Activated CD8-positive, alpha-beta T cell treated with anti-CD3 and anti-CD28 coated beads for 36 hours (primary cell): ENCODE measurements at regions not wholly inside any gene's neighbourhood (a gene's known extent, or its start where the extent isn't known, plus 50 kb on each side); places are given as distances from the start of the nearest gene placed in this dataset.

Experiments used
- ATAC-seq: fragments of 200-7000 bp; cut with Tn5 transposase; one replicate; pipeline ENCODE4 v1.10.0; 2021; ENCODE audit warnings: mild to moderate bottlenecking, moderate library complexity
- CTCF ChIA-PET: fragments of 350-600 bp; sonication (Branson Sonifier 250); formaldehyde crosslinking; loops from one replicate; lab custom pipeline; 2021; ENCODE audit warnings: antibody characterized with exemption; lab: Charles Lee
- POLR2A ChIA-PET: fragments of 350-600 bp; sonication (Branson Sonifier 250); formaldehyde crosslinking; loops from one replicate; lab custom pipeline; 2021; ENCODE audit warnings: antibody characterized with exemption; lab: Charles Lee
- DNase-seq: peaks from one replicate; pipeline ENCODE4 v3.0.0-alpha.2; 2020
- H3K27ac Mint-ChIP-seq: one replicate; pipeline ENCODE4 v1.8.0; 2021; ENCODE audit warnings: mild to moderate bottlenecking, mixed read lengths
- H3K27me3 Mint-ChIP-seq: one replicate; pipeline ENCODE4 v1.8.0; 2021; ENCODE audit warnings: mixed read lengths
- H3K36me3 Mint-ChIP-seq: one replicate; pipeline ENCODE4 v1.8.0; 2021; ENCODE audit warnings: low read depth, mixed read lengths
- H3K4me1 Mint-ChIP-seq: one replicate; pipeline ENCODE4 v1.8.0; 2021; ENCODE audit warnings: low read depth, mixed read lengths
- H3K4me3 Mint-ChIP-seq: one replicate; pipeline ENCODE4 v1.8.0; 2021; ENCODE audit warnings: mild to moderate bottlenecking, moderate library complexity, mixed read lengths
- H3K9me3 Mint-ChIP-seq: one replicate; pipeline ENCODE4 v1.8.0; 2021; ENCODE audit warnings: mixed read lengths
- intact Hi-C: fragments of 100-400 bp; cut with micrococcal nuclease; formaldehyde crosslinking; loops from one replicate; pipeline ENCODE4 v1.10.0; 2022
- TF ChIP-seq, protein P1 (sequence below): fragments of 200-600 bp; IDR thresholded peaks from one replicate; pipeline ENCODE4 v1.8.0; 2022; ENCODE audit warnings: antibody characterized with exemption, mild to moderate bottlenecking

DNA sequence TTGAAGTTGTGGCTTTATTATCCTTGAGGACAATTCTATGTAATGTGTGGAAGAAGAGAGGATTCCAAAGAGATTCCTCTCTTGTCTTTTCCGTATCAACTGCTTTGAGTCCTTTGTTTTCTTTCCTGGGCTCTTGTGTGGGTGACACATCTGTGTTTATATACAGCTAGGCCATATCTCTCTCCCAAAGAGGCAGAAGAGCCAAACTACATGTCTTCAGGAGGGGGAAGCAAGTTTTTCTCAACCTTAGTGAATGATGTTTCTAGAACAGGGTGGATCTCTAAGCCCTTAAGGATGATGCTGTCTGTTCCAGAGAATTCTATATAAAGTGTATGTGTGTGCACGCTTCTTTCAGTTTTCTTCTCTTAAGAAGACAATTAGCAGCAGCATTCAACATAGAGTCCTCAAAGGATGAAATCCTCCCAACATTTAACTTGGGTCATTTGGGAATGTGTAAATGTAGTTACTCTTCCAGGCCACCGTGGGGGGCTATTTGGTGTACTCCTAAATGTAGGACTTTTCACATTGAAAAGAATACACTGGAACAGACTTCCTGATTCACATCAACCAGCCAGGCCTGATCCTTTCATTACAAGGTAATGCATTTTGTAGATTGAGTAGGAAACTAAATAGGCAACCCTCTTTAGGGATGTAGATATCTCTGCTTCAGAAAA is 92.8 kb upstream of the EEF1E1 start:
- CTCF ChIA-PET: interaction anchor here (1.6 to 2.5 kb wide), 2 partner anchors 11 to 24 kb away, joined by 3 to 10 read pairs; no protein-coding TSS in a partner anchor

GRCh38 chr6:8194490-8194889 is 92.1 kb upstream of the EEF1E1 start:
- POLR2A ChIA-PET: no interaction called here
- no peaks in the 10 kb centered on the region for H3K9me3 Mint-ChIP-seq
- no peak overlapping the region for H3K4me3 Mint-ChIP-seq
- no peak overlapping the region for H3K27ac Mint-ChIP-seq
- no peaks in the 10 kb centered on the region for H3K4me1 Mint-ChIP-seq
- H3K27me3 Mint-ChIP-seq: peaks cover 7% of the 10 kb centered on the region
- CTCF ChIA-PET: interaction anchor here (2.5 kb wide), 1 partner anchor 25 kb away, joined by 10 read pairs; no protein-coding TSS in a partner anchor
- DNase-seq: no peak
- no peak for ATAC-seq
- H3K36me3 Mint-ChIP-seq: no peaks in the 10 kb centered on the region
- TF ChIP-seq, protein P1, sequence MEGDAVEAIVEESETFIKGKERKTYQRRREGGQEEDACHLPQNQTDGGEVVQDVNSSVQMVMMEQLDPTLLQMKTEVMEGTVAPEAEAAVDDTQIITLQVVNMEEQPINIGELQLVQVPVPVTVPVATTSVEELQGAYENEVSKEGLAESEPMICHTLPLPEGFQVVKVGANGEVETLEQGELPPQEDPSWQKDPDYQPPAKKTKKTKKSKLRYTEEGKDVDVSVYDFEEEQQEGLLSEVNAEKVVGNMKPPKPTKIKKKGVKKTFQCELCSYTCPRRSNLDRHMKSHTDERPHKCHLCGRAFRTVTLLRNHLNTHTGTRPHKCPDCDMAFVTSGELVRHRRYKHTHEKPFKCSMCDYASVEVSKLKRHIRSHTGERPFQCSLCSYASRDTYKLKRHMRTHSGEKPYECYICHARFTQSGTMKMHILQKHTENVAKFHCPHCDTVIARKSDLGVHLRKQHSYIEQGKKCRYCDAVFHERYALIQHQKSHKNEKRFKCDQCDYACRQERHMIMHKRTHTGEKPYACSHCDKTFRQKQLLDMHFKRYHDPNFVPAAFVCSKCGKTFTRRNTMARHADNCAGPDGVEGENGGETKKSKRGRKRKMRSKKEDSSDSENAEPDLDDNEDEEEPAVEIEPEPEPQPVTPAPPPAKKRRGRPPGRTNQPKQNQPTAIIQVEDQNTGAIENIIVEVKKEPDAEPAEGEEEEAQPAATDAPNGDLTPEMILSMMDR: no peak
- intact Hi-C loops: no loop called here

More for the DNA sequence above, 92.8 kb upstream of the EEF1E1 start:
- TF ChIP-seq, protein P1: peak; percentile 36
- ATAC-seq (no peak), DNase-seq (no peak)
- Mint-ChIP-seq H3K27ac (no peak overlapping the region), H3K4me3 (no peak overlapping the region), H3K4me1 (no peaks in the 10 kb centered on the region), H3K9me3 (no peaks in the 10 kb centered on the region), H3K36me3 (no peaks in the 10 kb centered on the region), H3K27me3 (peaks cover 7% of the 10 kb centered on the region)
- POLR2A ChIA-PET: no interaction called here
- intact Hi-C loops: no loop called here

DNA sequence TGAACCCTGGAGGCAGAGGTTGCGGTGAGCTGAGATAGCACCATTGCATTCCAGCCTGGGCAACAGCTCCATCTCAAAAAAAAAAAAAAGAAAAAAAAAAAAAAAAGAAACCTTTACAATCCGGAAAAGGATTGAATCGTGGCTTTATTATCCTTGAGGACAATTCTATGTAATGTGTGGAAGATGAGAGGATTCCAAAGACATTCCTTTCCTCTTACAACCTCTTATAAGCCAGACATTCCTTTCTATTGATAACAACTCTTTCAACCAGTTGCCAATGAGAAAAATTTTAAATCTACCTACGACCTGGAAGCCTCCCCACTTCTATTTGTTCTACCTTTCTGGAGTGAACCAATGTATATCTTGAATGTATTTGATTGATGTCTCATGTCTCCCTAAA is 91.2 kb upstream of the EEF1E1 start:
- ATAC-seq: no peak
- POLR2A ChIA-PET: no interaction called here
- TF ChIP-seq, protein P1: no peak
- Mint-ChIP-seq H3K4me1 (no peaks in the 10 kb centered on the region), H3K36me3 (no peaks in the 10 kb centered on the region), H3K27me3 (peaks cover 6% of the 10 kb centered on the region), H3K27ac (no peak overlapping the region), H3K9me3 (no peaks in the 10 kb centered on the region), H3K4me3 (no peak overlapping the region)
- CTCF ChIA-PET: interaction anchor here (2.5 kb wide), 1 partner anchor 26 kb away, joined by 10 read pairs; no protein-coding TSS in a partner anchor
- intact Hi-C loops: no loop called here
- no peak for DNase-seq

GRCh38 chr6:8192597-8192996 is 90.2 kb upstream of the EEF1E1 start:
- Mint-ChIP-seq H3K9me3 (no peaks in the 10 kb centered on the region), H3K4me1 (no peaks in the 10 kb centered on the region), H3K27ac (no peak overlapping the region), H3K4me3 (no peak overlapping the region), H3K27me3 (peaks cover 7% of the 10 kb centered on the region), H3K36me3 (no peaks in the 10 kb centered on the region)
- TF ChIP-seq, protein P1: no peak
- intact Hi-C loops: no loop called here
- ChIA-PET CTCF (no interaction called here), POLR2A (no interaction called here)
- ATAC-seq: no peak
- DNase-seq: no peak

- Mint-ChIP-seq H3K4me1 (no peaks in the 10 kb centered on the region), H3K27ac (no peak overlapping the region), H3K27me3 (peaks cover 7% of the 10 kb centered on the region), H3K9me3 (no peaks in the 10 kb centered on the region), H3K36me3 (no peaks in the 10 kb centered on the region), H3K4me3 (no peak overlapping the region)
- CTCF ChIA-PET: no interaction called here
- ATAC-seq (no peak), DNase-seq (no peak)
- POLR2A ChIA-PET: no interaction called here
- TF ChIP-seq, protein P1: no peak
- intact Hi-C loops: no loop called here
These were observed 89.7 kb upstream of the EEF1E1 start for GRCh38 chr6:8192067-8192466.
